ENCODE measurements at regions not wholly inside any gene's neighbourhood (a gene's known extent, or its start where the extent isn't known, plus 50 kb on each side); places are given as distances from the start of the nearest gene placed in this dataset.

DNA sequence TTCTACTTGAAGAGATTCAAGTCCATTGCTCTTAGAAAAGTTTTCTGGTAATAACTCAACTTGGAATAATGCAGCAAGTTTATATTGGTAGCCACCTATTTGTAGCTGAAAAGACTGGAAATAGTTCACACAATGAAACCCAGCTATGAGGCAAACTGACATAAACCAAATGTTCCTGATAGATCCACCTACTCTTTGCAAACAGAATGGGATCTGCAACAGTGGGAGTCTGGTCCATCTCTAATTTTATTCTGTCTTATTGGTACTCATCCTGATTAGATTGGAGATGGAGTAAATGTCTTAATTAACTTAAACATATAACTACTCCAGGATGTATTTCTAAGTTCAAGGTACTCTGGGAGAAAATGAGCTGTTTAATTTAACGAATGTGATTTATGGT, 438.0 kb downstream of the OLFM4 start:
- Mint-ChIP-seq H3K27ac (no peak overlapping the region), H3K36me3 (no peaks in the 10 kb centered on the region), H3K4me1 (no peaks in the 10 kb centered on the region), H3K9me3 (peaks cover 0 to 13% (median 5%) of the 10 kb centered on the region in 7 donors), H3K4me3 (no peak overlapping the region), H3K27me3 (ENCODE audit: low read depth in 3 of 3) (no peaks in the 10 kb centered on the region)
- no peak overlapping the region for H3K27ac ChIP-seq (ENCODE audit: low read depth in 1 of 2, low read length in 2 of 2)
- H3K9me3 ChIP-seq (replicated peaks in 1 of 2; ENCODE audit: control insufficient read depth in 1 of 2, insufficient read depth in 1 of 2, low read length in 2 of 2), result no peaks in the 10 kb centered on the region
- no peak overlapping the region for H3K9ac ChIP-seq (ENCODE audit: insufficient read depth, low read length, poor library complexity, severe bottlenecking)
- H2AFZ ChIP-seq (ENCODE audit: insufficient read depth, low read depth, low read length, poor library complexity, severe bottlenecking), result no peak overlapping the region
- H3K79me2 ChIP-seq (ENCODE audit: insufficient read depth, low read length), result no peaks in the 10 kb centered on the region
- TF ChIP-seq, protein P1, sequence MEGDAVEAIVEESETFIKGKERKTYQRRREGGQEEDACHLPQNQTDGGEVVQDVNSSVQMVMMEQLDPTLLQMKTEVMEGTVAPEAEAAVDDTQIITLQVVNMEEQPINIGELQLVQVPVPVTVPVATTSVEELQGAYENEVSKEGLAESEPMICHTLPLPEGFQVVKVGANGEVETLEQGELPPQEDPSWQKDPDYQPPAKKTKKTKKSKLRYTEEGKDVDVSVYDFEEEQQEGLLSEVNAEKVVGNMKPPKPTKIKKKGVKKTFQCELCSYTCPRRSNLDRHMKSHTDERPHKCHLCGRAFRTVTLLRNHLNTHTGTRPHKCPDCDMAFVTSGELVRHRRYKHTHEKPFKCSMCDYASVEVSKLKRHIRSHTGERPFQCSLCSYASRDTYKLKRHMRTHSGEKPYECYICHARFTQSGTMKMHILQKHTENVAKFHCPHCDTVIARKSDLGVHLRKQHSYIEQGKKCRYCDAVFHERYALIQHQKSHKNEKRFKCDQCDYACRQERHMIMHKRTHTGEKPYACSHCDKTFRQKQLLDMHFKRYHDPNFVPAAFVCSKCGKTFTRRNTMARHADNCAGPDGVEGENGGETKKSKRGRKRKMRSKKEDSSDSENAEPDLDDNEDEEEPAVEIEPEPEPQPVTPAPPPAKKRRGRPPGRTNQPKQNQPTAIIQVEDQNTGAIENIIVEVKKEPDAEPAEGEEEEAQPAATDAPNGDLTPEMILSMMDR (IDR thresholded peaks at IDR 0.05), result no peak
- no peaks in the 10 kb centered on the region for H3K36me3 ChIP-seq (replicated peaks in 1 of 2; ENCODE audit: control insufficient read depth in 1 of 2, insufficient read depth in 2 of 2, low read length in 2 of 2)
- no peaks in the 10 kb centered on the region for H3K4me1 ChIP-seq (ENCODE audit: control insufficient read depth in 1 of 2, insufficient read depth in 2 of 2, low read length in 2 of 2)
- no peak overlapping the region for H3K4me3 ChIP-seq (replicated peaks in 1 of 3; ENCODE audit: low read depth in 2 of 3, low read length in 3 of 3)
- WGBS (ENCODE audit: insufficient coverage), result no CpG with 5 or more reads among the region's 1 CpG
- H4K20me1 ChIP-seq (ENCODE audit: insufficient read depth, low read length), result no peaks in the 10 kb centered on the region
- no peak overlapping the region for H3K4me2 ChIP-seq (replicated peaks; ENCODE audit: extremely low read depth, low read length, poor library complexity, severe bottlenecking)
- H3K27me3 ChIP-seq (ENCODE audit: control insufficient read depth in 2 of 2, insufficient read depth in 2 of 2, low read length in 2 of 2), result no peaks in the 10 kb centered on the region
- no peak for DNase-seq
- intact Hi-C loops (cut with micrococcal nuclease), result no loop called here

DNA sequence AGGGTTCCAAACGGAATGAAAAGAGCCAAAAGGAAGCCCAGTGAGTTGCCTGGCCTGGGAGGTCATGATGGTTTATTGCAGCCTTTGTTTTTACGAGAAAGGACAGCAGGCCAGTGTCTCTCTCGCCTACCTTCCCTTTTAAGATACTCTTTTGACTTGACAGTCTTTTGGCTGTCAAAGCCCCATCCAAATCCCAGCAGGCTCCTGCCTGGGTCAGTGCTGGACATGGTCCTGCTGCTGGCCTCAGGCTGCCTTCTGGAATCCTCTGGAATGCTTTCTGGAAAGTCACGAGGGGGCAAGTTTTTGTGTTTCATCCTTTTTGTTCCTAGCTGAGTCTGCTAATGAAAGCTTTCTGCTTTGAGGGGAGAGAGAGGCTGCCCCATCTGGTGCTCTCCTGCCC, 444.8 kb downstream of the OLFM4 start:
- no peak overlapping the region for H3K27ac ChIP-seq (ENCODE audit: low read depth in 1 of 2, low read length in 2 of 2)
- Mint-ChIP-seq H3K9me3 (peaks cover 0 to 4% (median 2%) of the 10 kb centered on the region in 7 donors), H3K27ac (no peak overlapping the region), H3K4me3 (no peak overlapping the region), H3K27me3 (ENCODE audit: low read depth in 3 of 3) (no peaks in the 10 kb centered on the region), H3K36me3 (no peaks in the 10 kb centered on the region), H3K4me1 (no peaks in the 10 kb centered on the region)
- H4K20me1 ChIP-seq (ENCODE audit: insufficient read depth, low read length), result no peaks in the 10 kb centered on the region
- 50% methylated on average over 3 of the region's 4 CpGs for WGBS (ENCODE audit: insufficient coverage)
- H3K4me3 ChIP-seq (replicated peaks in 1 of 3; ENCODE audit: low read depth in 2 of 3, low read length in 3 of 3), result no peak overlapping the region
- TF ChIP-seq, protein P1 (IDR thresholded peaks at IDR 0.05), result no peak
- intact Hi-C loops (cut with micrococcal nuclease), result no loop called here
- no peaks in the 10 kb centered on the region for H3K79me2 ChIP-seq (ENCODE audit: insufficient read depth, low read length)
- H3K9ac ChIP-seq (ENCODE audit: insufficient read depth, low read length, poor library complexity, severe bottlenecking), result no peak overlapping the region
- no peak overlapping the region for H3K4me2 ChIP-seq (replicated peaks; ENCODE audit: extremely low read depth, low read length, poor library complexity, severe bottlenecking)
- no peaks in the 10 kb centered on the region for H3K4me1 ChIP-seq (ENCODE audit: control insufficient read depth in 1 of 2, insufficient read depth in 2 of 2, low read length in 2 of 2)
- H2AFZ ChIP-seq (ENCODE audit: insufficient read depth, low read depth, low read length, poor library complexity, severe bottlenecking), result no peak overlapping the region
- H3K9me3 ChIP-seq (replicated peaks in 1 of 2; ENCODE audit: control insufficient read depth in 1 of 2, insufficient read depth in 1 of 2, low read length in 2 of 2), result peaks cover 0 to 3% of the 10 kb centered on the region in 2 donors
- DNase-seq, result no peak
- H3K36me3 ChIP-seq (replicated peaks in 1 of 2; ENCODE audit: control insufficient read depth in 1 of 2, insufficient read depth in 2 of 2, low read length in 2 of 2), result no peaks in the 10 kb centered on the region
- no peaks in the 10 kb centered on the region for H3K27me3 ChIP-seq (ENCODE audit: control insufficient read depth in 2 of 2, insufficient read depth in 2 of 2, low read length in 2 of 2)
